OCI-LY7 (cell line): ENCODE measurements at regions not wholly inside any gene's neighbourhood (a gene's known extent, or its start where the extent isn't known, plus 50 kb on each side); places are given as distances from the start of the nearest gene placed in this dataset.

Experiments
- BruUV-seq: library from RNA; stranded (reverse); fragments of 400-500 nt; replicated peaks from 2 replicates; lab custom pipeline; 2021; lab: Mats Ljungman, UMichigan
- CTCF ChIA-PET: fragments of 300-600 bp; sonication (Branson Sonifier 250); formaldehyde crosslinking; loops from one replicate; lab custom pipeline; 2022; ENCODE audit warnings: antibody characterized with exemption; ENCODE audit not compliant: unreplicated experiment; lab: Charles Lee
- POLR2A ChIA-PET: fragments of 300-600 bp; sonication (Branson Sonifier 250); formaldehyde crosslinking; loops from one replicate; lab custom pipeline; 2022; ENCODE audit warnings: antibody characterized with exemption; lab: Charles Lee
- DNase-seq: peaks from one replicate; pipeline ENCODE4 v3.0.0-alpha.2; 2015; ENCODE audit warnings: low spot score
- H2AFZ ChIP-seq: fragments of 200-600 bp; sonication (generic), shearing (Covaris generic); 2 replicates; pipeline ENCODE4 v1.6.1; 2014; ENCODE audit warnings: mild to moderate bottlenecking, antibody characterized with exemption, low read length, moderate library complexity
- H3K27ac ChIP-seq: fragments of 200-600 bp; sonication (generic); 2 replicates; pipeline ENCODE4 v1.5.1; 2014; ENCODE audit warnings: mixed run types, low read depth, mild to moderate bottlenecking, moderate library complexity, low read length, inconsistent platforms; ENCODE audit not compliant: poor library complexity, severe bottlenecking
- H3K36me3 ChIP-seq: fragments of 200-600 bp; sonication (generic); 2 replicates; pipeline ENCODE4 v1.6.1; 2014; ENCODE audit warnings: mild to moderate bottlenecking, antibody characterized with exemption, low read length, moderate library complexity, mixed read lengths; ENCODE audit not compliant: insufficient read depth
- H3K4me1 ChIP-seq: fragments of 200-600 bp; sonication (generic); 2 replicates; pipeline ENCODE4 v1.5.1; 2014; ENCODE audit warnings: mild to moderate bottlenecking, low read length; ENCODE audit not compliant: insufficient read depth, poor library complexity, severe bottlenecking
- H3K4me2 ChIP-seq: fragments of 200-600 bp; sonication (generic); 2 replicates; pipeline ENCODE4 v1.6.1; 2014; ENCODE audit warnings: mild to moderate bottlenecking, low read length
- H3K4me3 ChIP-seq: fragments of 200-600 bp; sonication (generic); 2 replicates; pipeline ENCODE4 v1.5.1; 2014; ENCODE audit warnings: mild to moderate bottlenecking, low read depth, low read length; ENCODE audit not compliant: poor library complexity, severe bottlenecking
- H3K79me2 ChIP-seq: fragments of 200-600 bp; sonication (generic); 2 replicates; pipeline ENCODE4 v1.6.1; 2016; ENCODE audit warnings: low read depth, mild to moderate bottlenecking, low read length, moderate library complexity, mixed read lengths; ENCODE audit not compliant: insufficient read depth
- H3K9me2 ChIP-seq: fragments of 200-600 bp; sonication (generic); 2 replicates; pipeline ENCODE4 v1.6.1; 2016; ENCODE audit warnings: mild to moderate bottlenecking, low read length, mixed read lengths; ENCODE audit not compliant: insufficient read depth
- H3K9me3 ChIP-seq: fragments of 200-600 bp; sonication (generic); 2 replicates; pipeline ENCODE4 v1.6.1; 2014; ENCODE audit warnings: mild to moderate bottlenecking, mixed run types, low read length, mixed read lengths
- H4K20me1 ChIP-seq: fragments of 200-600 bp; sonication (generic); 2 replicates; pipeline ENCODE4 v1.6.1; 2014; ENCODE audit warnings: mild to moderate bottlenecking, antibody characterized with exemption, low read length, moderate library complexity, mixed read lengths; ENCODE audit not compliant: insufficient read depth
- CTCF ChIP-seq: fragments of 200-600 bp; sonication (generic); conservative IDR thresholded peaks from 2 replicates; pipeline ENCODE4 v1.5.1; 2014; ENCODE audit warnings: mild to moderate bottlenecking, antibody characterized with exemption, low read length, moderate library complexity, mixed read lengths
- EZH2phosphoT487 ChIP-seq: fragments of 200-600 bp; sonication (generic); IDR thresholded peaks from 2 replicates; pipeline ENCODE4 v1.6.1; 2018; ENCODE audit warnings: low read depth, borderline replicate concordance, mild to moderate bottlenecking, mixed run types, antibody characterized with exemption, low read length, moderate library complexity, mixed read lengths
- intact Hi-C: fragments of 100-400 bp; cut with micrococcal nuclease; formaldehyde crosslinking; loops from one replicate; pipeline ENCODE4 v1.10.0; 2022; ENCODE audit not compliant: unreplicated experiment

- Histone ChIP-seq H3K27ac (no peak overlapping the region), H3K9me3 (no peaks in the 10 kb centered on the region), H3K4me1 (peaks cover 5% of the 10 kb centered on the region), H2AFZ (no peak overlapping the region), H3K4me3 (no peak overlapping the region), H3K79me2 (no peaks in the 10 kb centered on the region), H4K20me1 (no peaks in the 10 kb centered on the region), H3K4me2 (no peak overlapping the region), H3K9me2 (no peaks in the 10 kb centered on the region), H3K36me3 (no peaks in the 10 kb centered on the region)
- intact Hi-C loops, result no loop called here
- DNase-seq, result no peak
- no peak for TF ChIP-seq CTCF
- TF ChIP-seq EZH2phosphoT487, result no peak
- ChIA-PET CTCF (no interaction called here), POLR2A (no interaction called here)
- no TSS peak for BruUV-seq
These were observed 362.5 kb downstream of the PREX1 start for GRCh38 chr20:48465271-48465670.

DNA sequence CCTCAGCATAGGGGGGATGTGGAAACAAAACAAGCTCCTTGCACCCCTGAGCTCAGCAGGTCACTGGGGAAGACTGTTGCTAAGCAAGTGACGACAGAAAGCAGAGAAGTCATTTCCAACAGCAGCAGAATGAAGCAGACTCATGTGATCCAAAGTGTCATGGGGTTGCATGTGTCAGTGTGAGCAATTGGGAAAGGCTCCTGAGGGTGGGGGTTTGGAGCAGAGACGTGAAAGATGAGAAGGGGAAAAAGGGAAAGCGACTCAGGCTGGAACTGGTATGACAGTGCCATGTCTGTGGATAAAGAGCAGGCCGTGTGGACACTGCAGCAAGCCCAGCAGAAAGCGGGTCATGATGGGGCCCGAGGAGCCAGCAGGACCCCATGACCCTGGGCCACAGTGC is 363.9 kb downstream of the PREX1 start:
- TF ChIP-seq CTCF, result no peak
- TF ChIP-seq EZH2phosphoT487, result no peak
- DNase-seq, result no peak
- no peak overlapping the region for H3K4me2 ChIP-seq
- CTCF ChIA-PET, result no interaction called here
- H3K79me2 ChIP-seq, result no peaks in the 10 kb centered on the region
- BruUV-seq, result no TSS peak
- H4K20me1 ChIP-seq, result no peaks in the 10 kb centered on the region
- H2AFZ ChIP-seq, result no peak overlapping the region
- POLR2A ChIA-PET, result interaction anchor here (0.7 kb wide), 1 partner anchor 1160 kb away, joined by 3 read pairs; no protein-coding TSS in a partner anchor
- H3K4me3 ChIP-seq, result no peak overlapping the region
- H3K36me3 ChIP-seq, result no peaks in the 10 kb centered on the region
- intact Hi-C loops, result no loop called here
- no peaks in the 10 kb centered on the region for H3K9me3 ChIP-seq
- H3K4me1 ChIP-seq, result peaks cover 5% of the 10 kb centered on the region
- H3K9me2 ChIP-seq, result no peaks in the 10 kb centered on the region
- H3K27ac ChIP-seq, result no peak overlapping the region

GRCh38 chr20:48463096-48463720 is 364.6 kb downstream of the PREX1 start:
- Histone ChIP-seq H3K9me2 (no peaks in the 10 kb centered on the region), H3K4me1 (peaks cover 5% of the 10 kb centered on the region), H4K20me1 (no peaks in the 10 kb centered on the region), H3K79me2 (no peaks in the 10 kb centered on the region), H3K4me3 (no peak overlapping the region), H3K27ac (no peak overlapping the region), H3K9me3 (no peaks in the 10 kb centered on the region), H3K4me2 (no peak overlapping the region), H3K36me3 (no peaks in the 10 kb centered on the region), H2AFZ (no peak overlapping the region)
- no peak for DNase-seq
- TF ChIP-seq CTCF, result no peak
- no peak for TF ChIP-seq EZH2phosphoT487
- POLR2A ChIA-PET, result interaction anchor here (0.7 kb wide), 1 partner anchor 1159 kb away, joined by 3 read pairs; no protein-coding TSS in a partner anchor
- CTCF ChIA-PET, result no interaction called here
- BruUV-seq, result no TSS peak
- intact Hi-C loops, result no loop called here
